ENCODE measurements at regions not wholly inside any gene's neighbourhood (a gene's known extent, or its start where the extent isn't known, plus 50 kb on each side); places are given as distances from the start of the nearest gene placed in this dataset.
A peak's percentile ranks its signal among the peaks of the same experiment; 100 is the strongest.

- Histone ChIP-seq H3K27ac (ENCODE audit: low read depth, low read length) (no peak overlapping the region), H3K4me1 (ENCODE audit: insufficient read depth, low read length) (no peaks in the 10 kb centered on the region), H3K36me3 (ENCODE audit: insufficient read depth, low read length) (no peaks in the 10 kb centered on the region), H3K4me3 (ENCODE audit: low read length in 2 of 2) (no peak overlapping the region), H3K9me3 (ENCODE audit: control insufficient read depth in 1 of 2, low read length in 2 of 2) (no peaks in the 10 kb centered on the region), H3K27me3 (ENCODE audit: insufficient read depth, low read length) (no peaks in the 10 kb centered on the region)
- Mint-ChIP-seq H3K36me3 (no peaks in the 10 kb centered on the region), H3K27me3 (peaks cover 13 to 15% of the 10 kb centered on the region in 2 donors), H3K4me1 (no peaks in the 10 kb centered on the region), H3K4me3 (no peak overlapping the region), H3K9me3 (peaks cover 0 to 9% (median 0%) of the 10 kb centered on the region in 8 donors), H3K27ac (no peak overlapping the region)
- POLR2A ChIA-PET (ENCODE audit: partially characterized antibody): no interaction called here
- CTCF ChIA-PET (ENCODE audit: partially characterized antibody): no interaction called here
- no peak for DNase-seq
- intact Hi-C loops (cut with micrococcal nuclease): no loop called here
These were observed 100.1 kb upstream of the ALDH1A3 start for GRCh38 chr15:100779331-100780207.

DNA sequence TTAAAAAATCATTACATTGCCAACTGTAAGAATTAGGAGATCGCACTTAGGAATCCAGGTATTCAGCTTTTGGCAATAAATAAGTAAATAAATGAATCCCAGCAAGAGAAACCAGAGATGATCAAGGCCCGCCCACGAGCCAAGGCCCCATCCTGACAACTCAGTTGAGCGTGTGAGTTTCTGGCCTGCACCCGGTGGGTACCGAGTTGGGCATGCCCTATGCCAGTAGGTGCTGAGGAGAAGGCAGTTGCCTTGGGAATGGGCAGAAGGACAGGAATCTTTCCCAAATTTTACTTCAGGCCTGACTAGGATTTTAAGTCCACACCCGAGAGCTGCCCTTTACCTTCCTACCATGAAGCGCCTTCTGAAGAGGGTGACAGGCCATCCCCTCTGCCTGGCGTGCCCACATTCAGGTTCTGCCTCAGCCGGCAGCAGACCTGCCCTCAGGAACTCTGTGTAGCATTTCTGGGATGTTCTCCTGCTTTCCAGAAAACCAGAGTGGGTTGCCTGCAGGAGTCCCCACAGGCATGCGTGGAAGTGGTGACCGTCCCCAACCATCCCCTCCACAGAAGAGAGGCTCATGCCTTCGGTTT lies 99.3 kb upstream of the ALDH1A3 start:
- POLR2A ChIA-PET (ENCODE audit: partially characterized antibody): no interaction called here
- H3K9me3 Mint-ChIP-seq: peaks cover 0 to 9% (median 0%) of the 10 kb centered on the region in 8 donors
- no peak for DNase-seq
- no peak overlapping the region for H3K4me3 ChIP-seq (ENCODE audit: low read length in 2 of 2)
- H3K4me1 Mint-ChIP-seq: no peaks in the 10 kb centered on the region
- H3K9me3 ChIP-seq (ENCODE audit: control insufficient read depth in 1 of 2, low read length in 2 of 2): no peaks in the 10 kb centered on the region
- no peaks in the 10 kb centered on the region for H3K4me1 ChIP-seq (ENCODE audit: insufficient read depth, low read length)
- no peaks in the 10 kb centered on the region for H3K36me3 ChIP-seq (ENCODE audit: insufficient read depth, low read length)
- no peaks in the 10 kb centered on the region for H3K27me3 ChIP-seq (ENCODE audit: insufficient read depth, low read length)
- peaks cover 13 to 15% of the 10 kb centered on the region in 2 donors for H3K27me3 Mint-ChIP-seq
- H3K36me3 Mint-ChIP-seq: no peaks in the 10 kb centered on the region
- H3K4me3 Mint-ChIP-seq: no peak overlapping the region
- H3K27ac ChIP-seq (ENCODE audit: low read depth, low read length): no peak overlapping the region
- H3K27ac Mint-ChIP-seq: no peak overlapping the region
- intact Hi-C loops (cut with micrococcal nuclease): no loop called here
- CTCF ChIA-PET (ENCODE audit: partially characterized antibody): no interaction called here

DNA sequence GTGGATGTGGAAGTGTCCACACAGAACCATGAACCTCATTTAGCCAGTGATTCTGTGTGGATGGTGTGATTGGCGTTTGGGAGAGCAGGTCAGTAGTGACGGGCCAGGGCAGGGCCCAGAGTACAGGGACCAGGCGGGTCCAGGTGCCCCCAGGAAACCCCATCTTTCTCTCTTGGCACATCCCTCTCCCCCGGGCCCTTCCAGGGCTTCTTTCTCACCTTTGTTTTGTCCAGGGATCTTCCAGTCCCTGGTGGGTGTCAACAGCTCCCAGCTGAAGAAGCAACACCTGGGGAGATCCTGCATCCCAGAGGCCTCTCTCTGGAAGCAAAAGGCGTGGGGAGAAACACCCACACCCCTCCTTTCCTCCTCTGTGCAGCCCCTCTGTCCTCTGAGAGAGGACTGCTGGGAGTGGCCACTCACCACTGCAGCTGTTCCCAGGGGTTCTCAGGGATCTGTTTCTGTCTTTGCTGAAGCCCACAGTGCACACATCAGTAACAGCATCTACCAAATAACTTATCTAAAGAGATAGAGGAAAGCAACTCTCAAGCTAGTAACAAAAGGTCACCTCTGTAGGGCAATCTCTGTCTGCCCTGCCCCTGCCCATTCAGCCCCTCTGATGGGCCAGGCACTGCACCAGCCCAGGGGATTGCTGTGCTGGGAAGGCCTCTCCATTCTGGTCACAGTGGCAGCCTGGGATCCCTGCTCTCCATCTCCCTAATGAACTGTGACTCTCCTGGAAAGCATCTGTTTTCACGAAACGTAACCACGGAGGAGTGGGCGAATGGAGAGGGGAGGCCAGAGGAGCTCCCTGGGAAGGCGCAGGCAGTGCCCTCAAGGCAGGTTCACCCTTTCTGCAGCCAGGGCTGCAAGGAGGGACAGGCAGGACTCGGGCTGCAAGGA lies 98.3 kb upstream of the ALDH1A3 start:
- CTCF ChIA-PET (ENCODE audit: partially characterized antibody): no interaction called here
- H3K9me3 ChIP-seq (ENCODE audit: control insufficient read depth in 1 of 2, low read length in 2 of 2): no peaks in the 10 kb centered on the region
- H3K36me3 ChIP-seq (ENCODE audit: insufficient read depth, low read length): no peaks in the 10 kb centered on the region
- no peaks in the 10 kb centered on the region for H3K4me1 Mint-ChIP-seq
- H3K4me1 ChIP-seq (ENCODE audit: insufficient read depth, low read length): no peaks in the 10 kb centered on the region
- no peak for DNase-seq
- peaks cover 0 to under 1% (median 0%) of the 10 kb centered on the region in 8 donors for H3K9me3 Mint-ChIP-seq
- intact Hi-C loops (cut with micrococcal nuclease): no loop called here
- no peaks in the 10 kb centered on the region for H3K27me3 ChIP-seq (ENCODE audit: insufficient read depth, low read length)
- no peak overlapping the region for H3K4me3 ChIP-seq (ENCODE audit: low read length in 2 of 2)
- POLR2A ChIA-PET (ENCODE audit: partially characterized antibody): no interaction called here
- no peak overlapping the region for H3K27ac ChIP-seq (ENCODE audit: low read depth, low read length)
- no peak overlapping the region for H3K4me3 Mint-ChIP-seq
- H3K36me3 Mint-ChIP-seq: no peaks in the 10 kb centered on the region
- peaks cover 12 to 15% of the 10 kb centered on the region in 2 donors for H3K27me3 Mint-ChIP-seq
- H3K27ac Mint-ChIP-seq: no peak overlapping the region

DNA sequence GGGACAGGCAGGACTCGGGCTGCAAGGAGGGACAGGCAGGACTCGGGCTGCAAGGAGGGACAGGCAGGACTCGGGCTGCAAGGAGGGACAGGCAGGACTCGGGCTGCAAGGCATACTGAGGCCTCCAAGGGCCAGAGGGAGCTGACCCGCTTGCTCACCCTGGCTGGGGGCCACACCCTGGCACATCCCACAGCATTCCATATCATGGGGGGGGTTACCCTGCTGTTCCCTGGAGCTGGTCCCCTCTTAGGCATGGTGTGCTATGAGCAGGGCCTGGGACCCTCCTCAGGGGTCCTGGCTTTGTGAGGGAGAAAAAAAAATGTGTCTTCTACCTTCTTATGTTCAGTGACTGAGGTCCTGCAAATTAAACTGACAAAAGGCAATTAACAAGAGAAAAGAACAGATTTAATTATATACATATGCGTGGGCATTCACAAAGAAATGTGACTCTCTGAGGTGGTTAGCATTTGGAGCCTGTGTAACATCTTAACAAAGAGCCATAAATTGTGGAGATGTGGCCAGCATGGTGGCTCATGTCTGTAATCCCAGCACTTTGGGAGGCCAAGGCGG lies 97.6 kb upstream of the ALDH1A3 start:
- no peak for DNase-seq
- no peaks in the 10 kb centered on the region for H3K9me3 Mint-ChIP-seq
- peaks cover 12 to 15% of the 10 kb centered on the region in 2 donors for H3K27me3 Mint-ChIP-seq
- H3K4me3 Mint-ChIP-seq: no peak overlapping the region
- intact Hi-C loops (cut with micrococcal nuclease): no loop called here
- no peaks in the 10 kb centered on the region for H3K27me3 ChIP-seq (ENCODE audit: insufficient read depth, low read length)
- no peaks in the 10 kb centered on the region for H3K36me3 ChIP-seq (ENCODE audit: insufficient read depth, low read length)
- H3K4me3 ChIP-seq (ENCODE audit: low read length in 2 of 2): no peak overlapping the region
- H3K36me3 Mint-ChIP-seq: no peaks in the 10 kb centered on the region
- no peaks in the 10 kb centered on the region for H3K4me1 ChIP-seq (ENCODE audit: insufficient read depth, low read length)
- POLR2A ChIA-PET (ENCODE audit: partially characterized antibody): no interaction called here
- H3K27ac ChIP-seq (ENCODE audit: low read depth, low read length): no peak overlapping the region
- no peaks in the 10 kb centered on the region for H3K9me3 ChIP-seq (ENCODE audit: control insufficient read depth in 1 of 2, low read length in 2 of 2)
- H3K4me1 Mint-ChIP-seq: no peaks in the 10 kb centered on the region
- no peak overlapping the region for H3K27ac Mint-ChIP-seq
- CTCF ChIA-PET (ENCODE audit: partially characterized antibody): no interaction called here

DNA sequence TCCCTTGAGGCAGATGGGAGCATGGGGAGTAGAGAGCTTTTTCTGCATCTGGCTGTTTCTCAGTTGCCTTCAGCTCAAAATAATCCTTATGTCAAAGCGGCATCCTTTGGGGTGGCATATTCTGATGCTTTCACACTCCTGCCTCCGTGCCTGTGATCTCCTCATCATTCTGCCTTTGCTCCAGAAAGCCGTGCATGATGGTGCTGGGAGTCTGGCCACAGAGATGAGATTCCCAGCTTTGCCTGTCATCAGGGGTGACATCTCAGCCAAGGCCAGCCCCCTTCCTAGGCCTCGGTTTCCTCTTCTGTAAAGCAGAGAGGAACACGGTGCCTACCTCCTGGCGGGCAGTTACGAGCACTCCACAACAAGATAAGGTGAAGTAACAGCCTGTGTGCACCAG lies 96.3 kb upstream of the ALDH1A3 start:
- Mint-ChIP-seq H3K27me3 (peaks cover 6 to 11% of the 10 kb centered on the region in 2 donors), H3K4me3 (no peak overlapping the region), H3K27ac (no peak overlapping the region), H3K9me3 (no peaks in the 10 kb centered on the region), H3K36me3 (no peaks in the 10 kb centered on the region), H3K4me1 (no peaks in the 10 kb centered on the region)
- CTCF ChIA-PET (ENCODE audit: partially characterized antibody): no interaction called here
- Histone ChIP-seq H3K4me1 (ENCODE audit: insufficient read depth, low read length) (no peaks in the 10 kb centered on the region), H3K9me3 (ENCODE audit: control insufficient read depth in 1 of 2, low read length in 2 of 2) (no peaks in the 10 kb centered on the region), H3K27ac (ENCODE audit: low read depth, low read length) (no peak overlapping the region), H3K27me3 (ENCODE audit: insufficient read depth, low read length) (no peaks in the 10 kb centered on the region), H3K36me3 (ENCODE audit: insufficient read depth, low read length) (no peaks in the 10 kb centered on the region), H3K4me3 (ENCODE audit: low read length in 2 of 2) (no peak overlapping the region)
- POLR2A ChIA-PET (ENCODE audit: partially characterized antibody): no interaction called here
- intact Hi-C loops (cut with micrococcal nuclease): no loop called here
- no peak for DNase-seq

- Mint-ChIP-seq H3K4me3 (no peak overlapping the region), H3K27me3 (peaks cover 7 to 11% of the 10 kb centered on the region in 2 donors), H3K27ac (peak overlapping the region in 1 of 7 donors; percentile 43), H3K9me3 (no peaks in the 10 kb centered on the region), H3K4me1 (no peaks in the 10 kb centered on the region), H3K36me3 (no peaks in the 10 kb centered on the region)
- H3K4me1 ChIP-seq (ENCODE audit: insufficient read depth, low read length): no peaks in the 10 kb centered on the region
- POLR2A ChIA-PET (ENCODE audit: partially characterized antibody): no interaction called here
- no peaks in the 10 kb centered on the region for H3K36me3 ChIP-seq (ENCODE audit: insufficient read depth, low read length)
- H3K4me3 ChIP-seq (ENCODE audit: low read length in 2 of 2): no peak overlapping the region
- CTCF ChIA-PET (ENCODE audit: partially characterized antibody): no interaction called here
- DNase-seq: no peak
- intact Hi-C loops (cut with micrococcal nuclease): no loop called here
- H3K9me3 ChIP-seq (ENCODE audit: control insufficient read depth in 1 of 2, low read length in 2 of 2): no peaks in the 10 kb centered on the region
- H3K27me3 ChIP-seq (ENCODE audit: insufficient read depth, low read length): no peaks in the 10 kb centered on the region
- no peak overlapping the region for H3K27ac ChIP-seq (ENCODE audit: low read depth, low read length)
These were observed 95.7 kb upstream of the ALDH1A3 start for GRCh38 chr15:100783760-100784492.

Data from CD4-positive, alpha-beta memory T cell (primary cell).